HG02943 (cell line): ENCODE measurements at regions not wholly inside any gene's neighbourhood (a gene's known extent, or its start where the extent isn't known, plus 50 kb on each side); places are given as distances from the start of the nearest gene placed in this dataset.
"Not testable (repeated sequence)": the region's sequence is repeated elsewhere in the genome, so short reads cannot be mapped to it uniquely, and the experiment has no call there.

Experiments
- ATAC-seq: cut with Tn5 transposase; IDR thresholded peaks from one replicate; pipeline ENCODE4 v1.9.1; 2021; ENCODE audit warnings: mild to moderate bottlenecking, low read depth, moderate library complexity; ENCODE audit not compliant: unreplicated experiment

DNA sequence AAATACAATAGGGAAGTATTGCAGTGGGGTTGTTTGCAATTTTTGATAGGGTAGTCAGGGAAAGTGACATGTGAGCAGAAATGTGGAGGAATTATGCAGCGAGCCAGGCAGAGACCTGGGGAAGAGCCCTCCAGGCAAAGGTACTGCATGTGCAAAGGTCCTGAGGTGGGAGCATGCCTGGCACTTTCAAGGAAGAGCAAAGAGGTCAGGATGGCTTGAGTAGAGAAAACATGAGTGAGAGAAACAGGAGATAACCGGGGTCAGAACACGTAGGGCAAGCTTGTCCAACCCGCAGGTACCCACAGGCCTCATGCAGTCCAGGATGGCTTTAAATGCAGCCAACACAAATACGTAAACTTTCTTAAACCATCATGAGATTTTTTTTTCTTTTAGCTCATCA, 71.0 kb downstream of the COQ2 start:
- no peak for ATAC-seq

DNA sequence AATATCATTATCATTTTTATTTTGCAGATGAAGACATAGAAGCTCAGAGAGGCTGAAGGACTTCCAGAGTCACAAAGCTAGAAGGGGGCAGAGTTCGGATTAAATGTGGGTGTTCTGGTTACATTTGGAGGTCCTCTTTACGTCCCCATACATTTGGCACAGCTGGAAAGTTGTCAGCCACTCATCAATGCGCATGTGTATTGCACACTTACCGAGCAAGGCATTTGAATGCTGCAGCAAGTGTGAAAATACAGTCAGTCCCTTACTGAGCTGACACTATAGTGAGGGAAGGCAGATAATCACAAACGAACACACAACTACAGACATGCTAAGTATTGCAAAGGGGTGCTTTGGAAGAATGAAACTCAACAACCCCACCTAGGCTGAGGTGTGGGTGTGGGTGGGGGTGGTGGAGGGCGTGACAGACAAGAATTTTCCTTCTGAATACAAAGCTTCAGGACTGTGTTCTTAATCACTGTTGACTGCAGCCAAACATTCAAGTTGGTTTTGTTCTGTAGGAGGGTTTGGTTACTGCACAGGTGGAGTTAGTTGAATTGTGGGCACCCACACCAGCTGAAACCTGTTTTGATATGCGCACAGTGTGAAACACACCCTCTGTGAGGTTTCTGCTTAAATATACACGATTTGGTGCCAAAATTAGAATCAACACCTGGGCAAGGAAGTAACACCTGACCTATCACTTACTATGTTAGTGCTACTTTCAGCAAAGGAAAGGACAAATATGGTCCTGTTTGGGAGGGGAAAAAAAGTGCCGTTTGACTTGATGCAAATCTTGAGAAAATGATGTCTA, 72.4 kb downstream of the COQ2 start:
- peak; percentile 83 for ATAC-seq

DNA sequence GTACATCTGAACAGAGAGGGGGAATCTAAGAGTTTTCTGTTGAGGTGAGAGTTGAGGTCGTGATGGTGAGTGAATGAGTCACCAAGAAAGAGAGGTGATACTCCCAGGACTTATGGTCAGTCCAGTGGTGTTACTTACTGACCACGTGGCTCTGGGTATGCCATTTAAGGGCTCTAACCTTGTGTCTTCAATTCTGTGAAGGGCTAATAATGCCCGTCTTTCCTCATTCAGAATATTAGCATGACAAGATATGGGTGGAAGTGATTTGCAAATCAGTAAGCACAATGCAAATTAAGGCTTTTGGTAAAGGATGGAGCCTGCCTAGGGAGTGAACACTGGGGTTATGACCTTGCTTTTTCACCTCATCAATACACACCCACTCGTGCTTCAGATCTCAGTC, 75.2 kb downstream of the COQ2 start:
- ATAC-seq, result no peak

DNA sequence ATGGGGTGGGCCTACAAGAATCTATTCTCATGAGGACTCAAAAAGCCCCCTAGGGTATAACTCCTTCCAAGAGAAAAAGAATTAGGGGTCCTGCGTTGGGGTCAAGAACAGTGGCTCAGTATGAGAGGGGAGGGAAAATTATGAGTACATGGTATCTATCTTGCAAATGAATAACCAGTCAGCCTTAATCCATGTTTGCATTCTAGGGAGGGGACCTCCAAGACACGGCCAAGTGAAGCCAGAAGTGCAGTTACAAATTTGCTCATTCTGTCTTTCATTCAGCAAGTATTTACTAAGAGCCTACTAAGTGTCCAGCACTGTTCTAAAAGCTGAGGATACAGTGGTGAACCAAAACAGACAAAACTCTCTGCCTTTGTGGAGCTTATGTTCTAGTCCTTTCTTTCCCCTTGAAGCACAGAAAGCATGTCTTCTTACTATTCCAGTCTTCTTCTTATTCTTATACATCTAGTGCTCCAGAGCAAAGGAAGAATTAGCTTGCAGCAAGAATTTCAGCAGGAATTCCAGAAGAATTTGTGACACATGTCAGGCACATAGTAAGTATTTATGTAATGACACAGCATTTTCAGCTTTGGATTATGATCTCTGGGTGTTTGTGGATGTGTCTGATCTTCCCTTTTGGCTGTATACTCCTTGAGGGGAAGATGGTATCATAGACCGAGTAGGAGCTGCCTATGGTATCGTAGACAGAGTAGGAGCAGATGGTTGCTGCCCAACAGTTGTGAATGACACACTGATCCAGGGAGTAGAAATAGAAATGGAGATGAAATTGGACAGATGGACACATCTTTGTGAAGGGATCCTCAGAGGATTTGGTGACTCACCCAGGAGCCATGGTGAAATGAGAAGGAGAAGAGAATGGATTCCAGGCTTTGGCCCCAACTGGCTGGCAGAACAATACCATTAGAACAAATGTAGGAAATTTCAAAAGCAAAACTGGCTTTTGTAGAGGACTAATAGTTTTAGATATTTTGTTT, 75.9 kb downstream of the COQ2 start:
- no peak for ATAC-seq

DNA sequence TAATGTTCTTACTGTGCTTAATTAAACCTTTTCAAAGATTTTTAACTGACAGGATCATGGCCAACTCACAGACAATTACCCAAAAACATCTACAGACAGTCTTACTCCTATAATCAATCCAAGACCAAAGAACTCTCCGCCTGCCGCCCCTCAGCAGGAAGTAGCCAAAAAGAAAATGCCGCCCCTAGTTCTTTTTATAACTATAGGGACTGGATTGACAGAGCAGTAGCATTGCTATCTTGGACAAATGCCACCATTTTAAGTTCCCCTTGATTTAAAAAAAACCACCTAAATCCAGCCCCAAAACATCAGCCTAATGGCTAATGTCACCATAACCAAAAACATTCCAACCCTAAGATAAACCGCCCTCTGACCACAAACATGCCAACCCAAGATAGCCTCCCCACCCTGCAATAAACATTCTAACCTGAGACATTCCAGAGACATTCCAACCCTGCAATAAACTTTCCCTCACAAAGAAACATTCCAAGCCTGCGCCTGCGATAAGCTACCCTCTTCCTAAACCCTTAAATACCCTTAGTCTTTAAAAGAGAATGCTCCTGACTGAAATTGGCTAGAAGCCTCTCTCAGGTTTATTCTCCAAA, 77.0 kb downstream of the COQ2 start:
- no peak for ATAC-seq

DNA sequence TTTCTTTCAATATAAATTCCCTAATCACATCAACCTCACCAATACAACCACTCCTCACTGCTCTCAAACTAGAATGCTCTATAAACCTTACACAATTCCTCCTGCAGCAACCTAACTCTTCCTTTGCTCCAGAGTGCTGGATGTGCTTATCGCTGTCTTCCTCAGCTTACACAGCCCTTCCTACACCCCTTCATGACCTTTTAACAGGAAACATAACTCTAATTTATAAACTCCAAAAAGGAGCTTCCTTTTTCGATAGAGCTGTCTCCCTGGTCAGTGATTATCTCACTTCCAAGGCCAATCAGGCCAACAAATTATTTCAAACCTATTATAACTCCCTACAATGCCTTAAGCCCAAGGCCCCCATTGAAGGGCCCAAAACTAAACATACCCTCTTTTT, 78.8 kb downstream of the COQ2 start:
- ATAC-seq, result no peak

DNA sequence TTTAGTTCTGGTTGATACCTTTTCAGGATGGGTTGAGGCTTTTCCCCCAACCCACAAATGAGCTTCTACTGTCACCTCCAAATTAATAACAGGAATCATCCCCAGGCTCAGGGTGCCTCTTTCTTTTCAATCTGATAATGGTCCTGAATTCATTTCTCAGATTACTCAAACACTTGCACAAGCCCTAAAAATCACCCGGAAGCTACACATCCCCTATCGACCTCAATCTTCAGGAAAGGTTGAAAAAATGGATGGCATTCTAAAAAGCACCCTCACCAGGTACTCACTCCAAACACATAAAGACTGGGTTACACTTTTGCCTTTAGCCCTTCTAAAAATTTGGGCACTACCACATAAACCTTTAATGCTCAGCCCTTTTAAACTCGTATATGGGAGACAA, 79.9 kb downstream of the COQ2 start:
- no peak for ATAC-seq

DNA sequence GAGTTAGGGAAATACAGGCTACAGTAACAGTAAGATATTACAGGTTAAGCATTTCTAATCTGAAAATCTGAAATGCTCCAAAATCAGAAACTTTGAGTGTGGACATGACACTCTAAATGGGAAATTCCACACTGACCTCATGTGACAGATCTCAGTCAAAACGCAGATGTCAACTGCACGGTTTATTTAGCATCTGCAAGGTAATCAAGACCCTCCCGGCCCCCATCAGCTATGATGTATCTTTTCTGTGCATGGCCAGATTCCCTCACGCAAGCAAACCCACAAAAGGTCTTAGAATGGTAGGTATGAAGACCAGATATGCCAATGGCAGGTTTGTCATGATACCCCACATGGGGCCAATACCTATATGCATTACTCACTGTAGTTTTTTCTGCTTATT, 82.8 kb downstream of the COQ2 start:
- no peak for ATAC-seq

DNA sequence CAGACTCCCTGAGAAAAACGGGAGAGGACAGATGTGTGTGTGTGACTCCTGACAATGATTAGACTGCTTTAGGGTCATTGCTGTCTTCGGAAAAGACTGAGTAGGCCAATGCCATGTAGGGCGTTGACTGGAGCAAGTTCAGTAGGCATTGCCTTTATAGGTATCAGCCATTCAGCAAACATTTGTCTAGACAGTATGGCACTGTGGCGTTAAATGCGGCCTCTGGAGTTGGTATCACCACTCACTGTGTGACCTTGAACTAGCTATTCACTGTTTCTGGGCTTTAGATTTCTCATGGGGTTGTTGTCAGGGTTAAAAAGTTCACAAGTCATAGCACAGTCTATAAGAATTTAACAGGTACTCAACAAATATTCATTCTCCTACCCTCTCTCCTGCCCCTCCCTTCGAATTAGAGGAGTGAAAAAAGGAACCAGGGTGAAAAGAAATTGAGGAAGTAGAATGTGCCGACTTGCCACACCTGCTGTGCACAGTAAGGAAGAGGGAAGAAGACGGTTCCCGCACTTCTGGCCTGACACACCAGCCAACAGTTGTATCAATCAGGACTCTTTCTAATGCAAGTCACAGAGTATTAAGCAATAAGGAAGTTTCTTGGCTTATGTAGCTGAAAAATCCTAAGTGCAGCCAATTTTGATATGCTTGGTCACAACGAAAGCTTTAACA, 83.2 kb upstream of the PLAC8 start:
- no peak for ATAC-seq

DNA sequence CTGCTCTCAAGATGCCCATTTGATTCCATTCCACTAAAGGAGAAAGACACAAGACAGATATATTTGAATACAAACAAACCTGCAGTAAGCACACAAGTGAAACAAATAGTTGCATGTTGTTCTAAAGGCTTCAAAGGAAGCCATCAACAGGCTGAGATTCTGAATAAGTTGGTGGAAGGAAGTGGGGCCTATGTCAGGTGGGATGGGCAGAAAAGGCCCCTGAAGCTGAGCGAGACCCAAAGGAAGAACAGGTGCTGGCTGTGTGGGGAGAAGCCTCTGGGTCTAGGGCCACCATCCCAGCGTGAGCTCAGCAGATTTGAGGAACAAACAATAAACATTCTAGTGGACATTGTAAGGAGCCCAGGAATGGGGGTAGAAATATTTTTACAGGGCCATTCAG, 82.4 kb upstream of the PLAC8 start:
- no peak for ATAC-seq

DNA sequence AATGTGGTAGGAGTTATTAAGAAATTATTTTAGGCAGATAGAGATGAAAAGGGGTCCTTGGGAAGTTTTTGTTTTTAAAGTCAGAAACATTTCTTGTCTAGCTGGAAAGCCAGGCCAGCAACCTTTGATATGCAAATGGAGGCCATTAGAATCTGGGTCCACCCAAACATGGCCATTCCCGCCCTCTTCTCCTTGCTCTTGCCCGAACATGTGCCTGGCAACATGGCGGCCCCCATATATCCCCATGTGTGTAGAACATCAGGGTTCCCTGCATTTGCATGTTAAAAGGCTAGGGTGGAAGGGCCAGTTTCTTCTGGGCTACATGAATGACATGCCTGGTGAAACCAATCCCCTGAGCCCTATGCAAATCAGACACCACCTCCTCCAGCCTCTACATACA, 80.7 kb upstream of the PLAC8 start:
- ATAC-seq, result no peak

DNA sequence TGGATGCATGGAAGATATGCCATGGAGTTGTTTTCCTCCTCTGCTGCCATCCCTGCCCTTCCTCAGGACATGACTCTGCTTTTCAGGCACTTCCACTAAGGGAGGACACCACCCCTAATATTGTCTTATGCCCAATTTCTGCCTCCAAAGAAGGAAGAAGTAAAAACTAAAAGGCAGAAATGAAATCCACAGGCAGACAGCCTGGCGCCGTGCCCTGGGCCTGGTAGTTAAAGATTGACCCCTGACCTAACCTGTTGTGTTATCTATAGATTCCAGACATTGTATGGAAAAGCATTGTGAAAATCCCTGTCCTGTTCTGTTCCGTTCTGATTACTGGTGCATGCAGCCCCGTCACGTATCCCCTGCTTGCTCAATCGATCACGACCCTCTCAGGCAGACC, 80.1 kb upstream of the PLAC8 start:
- not testable (repeated sequence) for ATAC-seq

DNA sequence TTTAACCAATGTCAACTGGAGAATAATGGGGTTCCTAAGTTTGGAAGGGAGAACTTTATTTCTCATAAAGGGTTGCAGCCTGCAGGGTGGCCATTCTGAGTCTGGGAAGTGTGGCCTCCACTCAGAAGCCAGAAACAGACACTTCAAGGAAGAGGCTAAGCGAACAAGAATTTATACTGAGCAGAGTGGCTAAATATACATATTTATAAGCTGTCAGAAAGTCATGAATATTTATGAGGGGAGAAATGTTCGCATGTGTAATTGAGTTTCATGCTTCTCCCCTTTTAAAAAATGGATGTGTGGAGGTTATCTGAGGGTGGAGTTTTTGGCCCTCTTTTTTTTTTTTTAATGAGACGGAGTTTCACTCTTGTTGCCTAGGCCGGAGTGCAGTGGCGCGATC, 78.1 kb upstream of the PLAC8 start:
- no peak for ATAC-seq

DNA sequence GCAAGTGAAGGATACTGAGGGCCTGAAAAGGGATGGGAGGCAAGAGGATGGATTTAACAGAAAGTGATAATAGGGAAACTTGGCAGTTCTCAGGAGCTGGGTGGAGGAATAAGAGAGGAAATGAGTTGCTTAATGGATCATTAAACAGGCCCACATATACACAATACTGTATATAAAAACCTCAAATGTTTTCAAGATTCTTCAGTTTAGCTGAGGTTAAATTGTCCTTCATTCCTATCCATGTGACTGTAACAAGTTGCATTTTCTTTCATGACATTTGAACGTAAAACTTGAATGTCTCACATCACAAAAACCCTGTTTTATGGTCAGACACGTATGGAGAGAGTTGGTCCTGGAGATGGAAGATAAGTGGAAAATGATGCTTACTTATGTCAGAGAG, 76.5 kb upstream of the PLAC8 start:
- ATAC-seq, result no peak

DNA sequence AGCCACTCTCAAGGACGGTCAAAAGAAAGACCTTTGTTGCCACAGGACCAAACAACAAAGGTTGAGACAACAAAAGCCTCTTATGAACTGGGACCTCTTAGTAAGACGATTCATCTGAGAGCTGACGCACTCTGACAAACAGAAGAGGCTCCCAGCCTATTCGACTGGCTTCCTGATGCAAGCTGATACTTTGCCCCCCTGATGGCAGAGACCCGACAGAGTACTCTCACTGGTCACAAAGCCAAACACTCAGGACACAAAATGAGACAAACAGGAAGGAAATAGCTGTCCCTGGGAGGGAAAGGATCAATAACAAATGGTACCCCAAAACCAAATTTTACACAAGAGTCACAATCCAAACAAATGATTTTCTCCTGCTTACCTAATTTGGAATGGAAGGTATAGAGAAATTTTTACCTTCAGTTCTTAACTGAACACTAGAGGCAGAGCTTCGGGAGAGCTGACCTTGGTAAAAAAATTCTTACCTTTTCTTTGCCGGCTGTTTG, 75.2 kb upstream of the PLAC8 start:
- ATAC-seq, result no peak

DNA sequence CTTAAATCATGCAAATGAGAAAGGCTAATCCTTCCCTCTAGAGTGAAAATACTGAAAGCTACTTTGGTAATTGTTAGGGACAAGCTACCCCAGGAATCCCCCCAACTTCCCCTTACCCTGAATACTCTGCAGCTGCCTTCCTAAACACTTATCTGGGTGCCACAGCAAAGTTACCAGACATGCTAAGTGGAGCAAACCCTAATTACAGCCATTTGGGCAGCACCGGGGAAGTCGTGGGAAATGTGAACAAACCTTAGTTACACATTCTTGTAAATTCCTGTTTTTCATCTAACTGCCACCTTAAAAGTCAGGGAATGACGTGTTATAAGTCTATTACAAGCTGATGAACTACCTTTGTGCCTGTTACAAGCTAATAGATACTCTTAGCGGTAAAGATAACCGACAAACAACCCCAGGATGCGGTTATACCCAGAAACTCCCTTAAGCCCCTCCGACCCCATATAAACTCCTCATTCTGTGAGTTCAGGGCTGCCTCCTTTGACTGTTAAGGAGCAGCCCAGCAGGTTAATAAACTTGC, 66.0 kb upstream of the PLAC8 start:
- ATAC-seq, result peak; percentile 65

DNA sequence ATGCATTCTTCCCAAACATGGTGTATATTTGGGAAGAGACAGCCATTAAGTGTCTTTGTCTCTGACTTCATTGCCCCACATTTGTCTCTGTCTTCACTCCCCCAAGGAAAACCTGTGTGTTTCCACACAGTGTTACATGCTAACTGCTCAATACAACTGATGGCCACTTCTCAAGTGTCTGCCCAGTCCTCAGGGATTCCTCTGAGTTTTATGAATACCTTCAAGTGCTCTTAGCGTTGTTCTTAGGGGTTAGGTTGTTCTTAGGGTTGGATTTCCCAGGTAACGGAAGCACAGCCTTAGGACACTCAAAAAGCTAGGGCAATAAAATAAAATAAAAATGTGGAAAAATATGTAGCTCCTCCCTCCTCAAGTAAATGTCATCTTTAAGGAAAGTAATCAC, 64.7 kb upstream of the PLAC8 start:
- ATAC-seq, result no peak

DNA sequence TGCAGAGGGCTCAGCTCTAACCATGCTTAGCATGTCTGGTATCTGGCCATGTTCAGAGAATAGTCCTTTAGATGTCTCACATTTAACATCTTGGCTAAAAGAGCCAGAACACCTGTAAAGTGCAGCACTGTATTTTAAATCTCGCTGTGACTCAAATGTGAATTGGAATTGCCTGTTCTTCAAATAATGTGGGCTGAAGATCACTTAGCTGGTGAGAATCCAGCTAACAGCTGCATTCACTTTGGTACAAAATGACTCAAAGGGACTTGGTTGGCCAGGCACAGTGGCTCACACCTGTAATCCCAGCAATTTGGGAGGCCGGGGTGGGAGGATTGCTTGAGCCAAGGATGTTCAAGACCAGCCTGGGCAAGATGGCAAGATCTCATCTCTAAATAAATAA, 63.5 kb upstream of the PLAC8 start:
- ATAC-seq, result no peak

DNA sequence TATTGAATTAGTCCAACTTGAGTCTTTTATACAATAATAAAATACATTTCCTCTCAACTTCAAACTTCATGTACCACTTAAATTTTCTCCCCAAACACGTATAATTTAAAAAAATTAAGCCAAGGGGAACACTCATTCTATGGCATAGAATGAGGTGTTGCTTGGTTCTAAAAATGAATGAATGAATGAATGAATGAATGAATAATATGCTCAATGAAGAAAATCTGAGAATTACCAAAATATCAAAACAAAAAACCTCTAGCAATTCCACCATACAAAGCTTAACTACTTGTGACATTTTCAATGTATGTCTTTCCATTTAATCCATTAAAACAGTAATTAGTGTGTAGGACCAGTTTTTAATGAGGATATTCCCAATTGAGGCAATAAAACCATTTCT, 62.7 kb upstream of the PLAC8 start:
- no peak for ATAC-seq

DNA sequence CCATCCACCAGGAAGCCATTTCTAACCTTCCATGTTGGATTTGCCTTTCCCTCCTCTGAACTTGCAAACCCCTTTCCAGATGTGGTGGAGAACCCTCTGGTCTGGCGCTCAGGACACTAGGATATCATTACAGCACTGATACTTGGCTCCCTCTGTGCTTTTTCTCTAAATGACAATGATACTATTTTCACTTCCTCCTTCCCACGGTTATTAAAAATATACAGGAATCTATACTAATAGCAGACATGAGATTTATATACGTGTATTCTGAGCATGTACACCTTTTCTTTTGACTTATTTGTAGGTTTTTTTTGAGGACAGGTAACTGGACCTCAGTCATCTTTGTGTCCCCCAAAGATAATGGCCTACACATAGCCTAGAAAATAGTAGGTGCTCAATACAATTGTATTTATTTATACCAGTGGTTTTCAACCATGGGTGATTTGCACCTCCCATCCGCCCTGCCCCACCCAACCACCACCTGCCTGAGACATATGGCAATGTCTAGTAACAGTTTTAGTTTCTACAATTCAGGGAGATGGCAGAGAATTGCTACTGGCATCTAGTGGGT, 60.4 kb upstream of the PLAC8 start:
- peak; percentile 66 for ATAC-seq
